B cell (primary cell): ENCODE measurements at regions not wholly inside any gene's neighbourhood (a gene's known extent, or its start where the extent isn't known, plus 50 kb on each side); places are given as distances from the start of the nearest gene placed in this dataset.

Experiments used
- ATAC-seq: fragments of 200-7000 bp; cut with Tn5 transposase; one replicate; pipeline ENCODE4 v1.10.0; 2021; ENCODE audit warnings: low read depth, mild to moderate bottlenecking, moderate number of reproducible peaks, moderate library complexity
- CTCF ChIA-PET: fragments of 350-600 bp; sonication (Branson Sonifier 250); formaldehyde crosslinking; loops from one replicate; lab custom pipeline; 2021; ENCODE audit warnings: antibody characterized with exemption, inconsistent platforms; lab: Charles Lee
- POLR2A ChIA-PET: fragments of 350-600 bp; sonication (Branson Sonifier 250); formaldehyde crosslinking; loops from one replicate; lab custom pipeline; 2021; ENCODE audit warnings: antibody characterized with exemption; lab: Charles Lee
- DNase-seq: peaks from one replicate; pipeline ENCODE4 v3.0.0; 2013
- H2AFZ ChIP-seq: 2 replicates; pipeline ENCODE4 v1.6.1; 2012; ENCODE audit warnings: mild to moderate bottlenecking, low read depth, low read length; ENCODE audit not compliant: insufficient read depth, poor library complexity, severe bottlenecking
- H3K27ac ChIP-seq, 2 donors: 1 replicate in 1 of 2; 2 replicates in 1 of 2; pipeline ENCODE4 v1.5.1; 2012 to 2013; ENCODE audit warnings: low read length in 2 of 2, mild to moderate bottlenecking in 2 of 2, moderate library complexity in 1 of 2
- H3K27me3 ChIP-seq, 4 experiments: fragments of 200-600 bp in 1 of 4; sonication (generic) in 1 of 4; replicated peaks in 1 of 4; 1 replicate in 2 of 4; 2 replicates in 2 of 4; pipeline versions ENCODE4 v1.6.1 to v1.7.0; 2013 to 2016; ENCODE audit warnings: low read length in 3 of 4, mild to moderate bottlenecking in 2 of 4, mixed read lengths in 1 of 4, moderate library complexity in 1 of 4; ENCODE audit not compliant: insufficient read depth in 4 of 4, control insufficient read depth in 3 of 4; ENCODE audit errors: control extremely low read depth in 1 of 4
- H3K36me3 ChIP-seq, 2 experiments: replicated peaks in 1 of 2; 1 replicate in 1 of 2; 2 replicates in 1 of 2; pipeline versions ENCODE4 v1.6.1 to v1.7.1; 2013; ENCODE audit warnings: low read length in 1 of 2; ENCODE audit not compliant: insufficient read depth in 2 of 2, control insufficient read depth in 1 of 2; ENCODE audit errors: control extremely low read depth in 1 of 2, extremely low read depth in 1 of 2
- H3K4me1 ChIP-seq, 2 donors: fragments of 200-600 bp in 1 of 2; sonication (generic) in 1 of 2; 1 replicate in 1 of 2; 2 replicates in 1 of 2; pipeline versions ENCODE4 v1.5.1 to v1.6.1; 2013 to 2017; ENCODE audit warnings: low read length in 2 of 2; ENCODE audit not compliant: control insufficient read depth in 2 of 2, insufficient read depth in 2 of 2
- H3K4me2 ChIP-seq: replicated peaks from 2 replicates; pipeline ENCODE3; 2012; ENCODE audit warnings: mild to moderate bottlenecking, low read depth, low read length; ENCODE audit not compliant: poor library complexity, severe bottlenecking
- H3K4me3 ChIP-seq, 5 experiments: fragments of 200-600 bp in 1 of 5; sonication (generic) in 1 of 5; 1 replicate in 3 of 5; 2 replicates in 2 of 5; pipeline versions ENCODE4 v1.5.1 to v1.7.0; 2011 to 2016; ENCODE audit warnings: low read length in 4 of 5, mild to moderate bottlenecking in 4 of 5, low read depth in 2 of 5, control low read depth in 1 of 5, moderate library complexity in 1 of 5; ENCODE audit not compliant: insufficient read depth in 1 of 5; ENCODE audit errors: control extremely low read depth in 1 of 5, extremely low read depth in 1 of 5
- H3K79me2 ChIP-seq: fragments of 200-600 bp; sonication (generic); one replicate; pipeline ENCODE4 v1.6.0; 2016; ENCODE audit warnings: low read length; ENCODE audit not compliant: control insufficient read depth, insufficient read depth
- H3K9ac ChIP-seq: fragments of 200-600 bp; sonication (generic); 2 replicates; pipeline ENCODE4 v1.6.1; 2017; ENCODE audit warnings: mild to moderate bottlenecking, low read length, moderate library complexity
- H3K9me3 ChIP-seq, 3 donors: one replicate each; pipeline versions ENCODE4 v1.6.1 to v1.7.1; 2013; ENCODE audit warnings: low read length in 2 of 3; ENCODE audit not compliant: control insufficient read depth in 2 of 3, insufficient read depth in 1 of 3; ENCODE audit errors: control extremely low read depth in 1 of 3
- H4K20me1 ChIP-seq: 2 replicates; pipeline ENCODE4 v1.6.0; 2012; ENCODE audit warnings: mild to moderate bottlenecking, low read length; ENCODE audit not compliant: insufficient read depth, control insufficient read depth, poor library complexity, severe bottlenecking
- H3K27ac Mint-ChIP-seq: one replicate; pipeline ENCODE4 v1.8.0; 2021; ENCODE audit warnings: mixed read lengths
- H3K27me3 Mint-ChIP-seq: one replicate; pipeline ENCODE4 v1.8.0; 2021; ENCODE audit warnings: mixed read lengths
- H3K4me1 Mint-ChIP-seq: one replicate; pipeline ENCODE4 v1.8.0; 2021; ENCODE audit warnings: mixed read lengths
- H3K4me3 Mint-ChIP-seq: one replicate; pipeline ENCODE4 v1.8.0; 2021; ENCODE audit warnings: mixed read lengths
- H3K9me3 Mint-ChIP-seq: one replicate; pipeline ENCODE4 v1.8.0; 2022; ENCODE audit warnings: mixed read lengths; ENCODE audit not compliant: insufficient read depth
- CTCF ChIP-seq: fragments of 200-600 bp; IDR thresholded peaks from one replicate; pipeline ENCODE4 v1.8.0; 2022; ENCODE audit warnings: antibody characterized with exemption, mild to moderate bottlenecking
- EZH2 ChIP-seq: IDR thresholded peaks from 2 replicates; pipeline ENCODE4 v1.6.1; 2012; ENCODE audit warnings: borderline replicate concordance, low read depth, mild to moderate bottlenecking, moderate library complexity, low read length; ENCODE audit not compliant: insufficient read depth, poor library complexity, severe bottlenecking
- WGBS: methylation state at CpG from one replicate; pipeline ENCODE4 v1.1.5; 2013; ENCODE audit warnings: missing lambda C conversion rate; ENCODE audit not compliant: insufficient coverage; 5-methylcytosine and 5-hydroxymethylcytosine counted together
- intact Hi-C: fragments of 100-400 bp; cut with micrococcal nuclease; formaldehyde crosslinking; loops from one replicate; pipeline ENCODE4 v1.10.0; 2022

GRCh38 chr17:68794636-68795434 lies 160.4 kb downstream of the ABCA8 start:
- WGBS: no CpG with 5 or more reads among the region's 5 CpGs
- peak overlapping the region; percentile 56 for H3K9ac ChIP-seq
- peak overlapping the region; percentile 57 for H3K4me3 Mint-ChIP-seq

More at GRCh38 chr17:68794636-68795434, 160.4 kb downstream of the ABCA8 start:
- Histone ChIP-seq H3K4me1 (peaks cover 18 to 28% of the 10 kb centered on the region in 2 donors), H4K20me1 (no peaks in the 10 kb centered on the region), H3K4me2 (peak overlapping the region; percentile 61), H3K4me3 (peak overlapping the region in 3 of 5 experiments; percentile 4 to 39 (median 34)), H3K9me3 (no peaks in the 10 kb centered on the region), H3K27ac (peak overlapping the region in 1 of 2 donors; percentile 48), H3K36me3 (no peaks in the 10 kb centered on the region), H2AFZ (peak overlapping the region; percentile 64), H3K79me2 (no peaks in the 10 kb centered on the region), H3K27me3 (no peaks in the 10 kb centered on the region)
- ChIA-PET CTCF (interaction anchor here (0.8 to 2.0 kb wide), 6 partner anchors 14 to 444 kb away, joined by 3 to 8 read pairs (median 4); no protein-coding TSS in a partner anchor), POLR2A (no interaction called here)
- Mint-ChIP-seq H3K27ac (peak overlapping the region; percentile 62), H3K27me3 (no peaks in the 10 kb centered on the region), H3K4me1 (peaks cover 34% of the 10 kb centered on the region), H3K9me3 (no peaks in the 10 kb centered on the region)
- DNase-seq (peak; percentile 32), ATAC-seq (no peak)
- intact Hi-C loops: no loop called here
- TF ChIP-seq EZH2: no peak
- TF ChIP-seq CTCF: no peak
